CD14-positive monocyte (primary cell): ENCODE measurements at regions not wholly inside any gene's neighbourhood (a gene's known extent, or its start where the extent isn't known, plus 50 kb on each side); places are given as distances from the start of the nearest gene placed in this dataset.

ENCODE experiments used
- DNase-seq, 3 donors: peaks; one replicate each; pipeline ENCODE4 v3.0.0-alpha.2; 2011 to 2022
- H2AFZ ChIP-seq: 2 replicates; pipeline ENCODE4 v1.6.0; 2012; ENCODE audit warnings: mild to moderate bottlenecking, low read depth, low read length, inconsistent platforms; ENCODE audit not compliant: insufficient read depth, poor library complexity, severe bottlenecking
- H3K27ac ChIP-seq, 2 donors: 1 replicate in 1 of 2; 2 replicates in 1 of 2; pipeline ENCODE4 v1.5.1; 2012 to 2013; ENCODE audit warnings: low read length in 2 of 2, control low read depth in 1 of 2, inconsistent platforms in 1 of 2, low read depth in 1 of 2, mild to moderate bottlenecking in 1 of 2
- H3K27me3 ChIP-seq, 2 donors: one replicate each; pipeline versions ENCODE4 v1.6.0 to v1.6.1; 2011 to 2013; ENCODE audit warnings: low read length in 2 of 2; ENCODE audit not compliant: control insufficient read depth in 2 of 2, insufficient read depth in 2 of 2
- H3K36me3 ChIP-seq, 2 donors: replicated peaks in 1 of 2; 1 replicate in 1 of 2; 2 replicates in 1 of 2; pipeline versions ENCODE4 v1.5.1 to v1.6.1; 2012 to 2013; ENCODE audit warnings: low read length in 2 of 2, control low read depth in 1 of 2, inconsistent platforms in 1 of 2, mild to moderate bottlenecking in 1 of 2; ENCODE audit not compliant: insufficient read depth in 2 of 2, control insufficient read depth in 1 of 2
- H3K4me1 ChIP-seq, 2 donors: 1 replicate in 1 of 2; 2 replicates in 1 of 2; pipeline versions ENCODE4 v1.5.1 to v1.6.1; 2012 to 2013; ENCODE audit warnings: low read length in 2 of 2, control low read depth in 1 of 2, inconsistent platforms in 1 of 2, mild to moderate bottlenecking in 1 of 2, moderate library complexity in 1 of 2; ENCODE audit not compliant: insufficient read depth in 2 of 2, control insufficient read depth in 1 of 2
- H3K4me2 ChIP-seq: replicated peaks from 2 replicates; pipeline ENCODE3; 2012; ENCODE audit warnings: low read length, moderate library complexity, mild to moderate bottlenecking; ENCODE audit not compliant: poor library complexity, severe bottlenecking; ENCODE audit errors: extremely low read depth
- H3K4me3 ChIP-seq, 3 experiments: fragments of 200-600 bp in 1 of 3; sonication (generic) in 1 of 3; replicated peaks in 1 of 3; 1 replicate in 2 of 3; 2 replicates in 1 of 3; pipeline ENCODE4 v1.5.1; 2011 to 2013; ENCODE audit warnings: low read length in 3 of 3, mild to moderate bottlenecking in 3 of 3, control low read depth in 2 of 3, low read depth in 2 of 3, inconsistent platforms in 1 of 3, moderate library complexity in 1 of 3
- H3K79me2 ChIP-seq: 2 replicates; pipeline ENCODE4 v1.6.0; 2012; ENCODE audit warnings: mild to moderate bottlenecking, control low read depth, inconsistent platforms, low read length, moderate library complexity; ENCODE audit not compliant: insufficient read depth
- H3K9ac ChIP-seq: 2 replicates; pipeline ENCODE4 v1.6.0; 2017; ENCODE audit warnings: low read length, mild to moderate bottlenecking; ENCODE audit not compliant: insufficient read depth, poor library complexity, severe bottlenecking
- H3K9me3 ChIP-seq, 2 donors: replicated peaks in 1 of 2; 1 replicate in 1 of 2; 2 replicates in 1 of 2; pipeline versions ENCODE4 v1.5.1 to v1.6.1; 2012 to 2013; ENCODE audit warnings: low read length in 2 of 2, control low read depth in 1 of 2; ENCODE audit not compliant: control insufficient read depth in 1 of 2, insufficient read depth in 1 of 2
- H4K20me1 ChIP-seq: 2 replicates; pipeline ENCODE4 v1.6.0; 2012; ENCODE audit warnings: mild to moderate bottlenecking, low read length, control low read depth, moderate library complexity; ENCODE audit not compliant: insufficient read depth
- H3K27ac Mint-ChIP-seq, 7 donors: one replicate each; pipeline ENCODE4 v1.8.0; 2020; ENCODE audit warnings: mild to moderate bottlenecking in 7 of 7, mixed read lengths in 7 of 7, moderate library complexity in 6 of 7, inconsistent platforms in 2 of 7
- H3K27me3 Mint-ChIP-seq, 3 donors: one replicate each; pipeline ENCODE4 v1.8.0; 2021 to 2022; ENCODE audit warnings: low read depth in 3 of 3, mild to moderate bottlenecking in 3 of 3, mixed read lengths in 3 of 3, moderate library complexity in 3 of 3, inconsistent platforms in 1 of 3
- H3K36me3 Mint-ChIP-seq, 2 donors: one replicate each; pipeline ENCODE4 v1.8.0; 2020; ENCODE audit warnings: mixed read lengths in 2 of 2, inconsistent platforms in 1 of 2, mild to moderate bottlenecking in 1 of 2
- H3K4me1 Mint-ChIP-seq: one replicate; pipeline ENCODE4 v1.8.0; 2020; ENCODE audit warnings: mild to moderate bottlenecking, mixed read lengths
- H3K4me3 Mint-ChIP-seq, 2 donors: one replicate each; pipeline ENCODE4 v1.8.0; 2020; ENCODE audit warnings: mild to moderate bottlenecking in 2 of 2, mixed read lengths in 2 of 2, moderate library complexity in 1 of 2
- H3K9me3 Mint-ChIP-seq, 7 donors: one replicate each; pipeline ENCODE4 v1.8.0; 2020 to 2022; ENCODE audit warnings: mixed read lengths in 7 of 7, mild to moderate bottlenecking in 6 of 7, moderate library complexity in 6 of 7, inconsistent platforms in 2 of 7
- CTCF ChIP-seq: fragments of 200-600 bp; IDR thresholded peaks from one replicate; pipeline ENCODE4 v1.8.0; 2022; ENCODE audit warnings: antibody characterized with exemption, mild to moderate bottlenecking
- WGBS: methylation state at CpG from one replicate; pipeline ENCODE4 v1.1.5; 2013; ENCODE audit warnings: missing lambda C conversion rate; ENCODE audit not compliant: insufficient coverage; 5-methylcytosine and 5-hydroxymethylcytosine counted together
- intact Hi-C, 2 donors: fragments of 100-400 bp; cut with micrococcal nuclease; formaldehyde crosslinking; loops; one replicate each; pipeline versions ENCODE4 v1.15.0 to v1.15.1; 2023

GRCh38 chr1:198932351-198932991, 293.6 kb downstream of the PTPRC start:
- WGBS, result 44% methylated on average over 1 of the region's 6 CpGs
- H3K4me3 Mint-ChIP-seq, result peak overlapping the region; percentile 67 to 87
- peaks cover 9% of the 10 kb centered on the region for H4K20me1 ChIP-seq
- no peaks in the 10 kb centered on the region for H3K9me3 Mint-ChIP-seq
- peak overlapping the region; percentile 18 to 93 (median 49) for H3K4me3 ChIP-seq
- peaks cover 92% of the 10 kb centered on the region for H3K79me2 ChIP-seq
- peak overlapping the region; percentile 84 for H3K4me2 ChIP-seq
- peak overlapping the region in 6 of 7 donors; percentile 41 to 82 (median 72) for H3K27ac Mint-ChIP-seq
- TF ChIP-seq CTCF, result no peak
- H3K36me3 ChIP-seq, result no peaks in the 10 kb centered on the region
- H3K36me3 Mint-ChIP-seq, result peaks cover 0 to 4% of the 10 kb centered on the region in 2 donors
- H3K4me1 Mint-ChIP-seq, result peaks cover 32% of the 10 kb centered on the region
- DNase-seq, result peak in 2 of 3 donors; percentile 31 to 43
- no peaks in the 10 kb centered on the region for H3K27me3 Mint-ChIP-seq
- H3K9me3 ChIP-seq, result no peaks in the 10 kb centered on the region
- intact Hi-C loops, result no loop called here
- H3K27ac ChIP-seq, result peak overlapping the region in 1 of 2 donors; percentile 48
- no peak overlapping the region for H2AFZ ChIP-seq
- H3K27me3 ChIP-seq, result no peaks in the 10 kb centered on the region
- H3K9ac ChIP-seq, result no peak overlapping the region
- peaks cover 27 to 67% of the 10 kb centered on the region in 2 donors for H3K4me1 ChIP-seq

GRCh38 chr1:198933515-198934222, 294.8 kb downstream of the PTPRC start:
- H3K4me2 ChIP-seq, result peak overlapping the region; percentile 84
- H3K4me1 ChIP-seq, result peaks cover 27 to 60% of the 10 kb centered on the region in 2 donors
- Mint-ChIP-seq H3K4me3 (peak overlapping the region in 1 of 2 donors; percentile 72), H3K9me3 (no peaks in the 10 kb centered on the region), H3K36me3 (peaks cover 0 to 4% of the 10 kb centered on the region in 2 donors), H3K27me3 (no peaks in the 10 kb centered on the region), H3K27ac (peak overlapping the region in 3 of 7 donors; percentile 19 to 46 (median 40)), H3K4me1 (peaks cover 35% of the 10 kb centered on the region)
- H3K9me3 ChIP-seq, result no peaks in the 10 kb centered on the region
- peak overlapping the region; percentile 77 to 100 (median 93) for H3K4me3 ChIP-seq
- H4K20me1 ChIP-seq, result peaks cover 9% of the 10 kb centered on the region
- DNase-seq, result no peak
- H3K9ac ChIP-seq, result peak overlapping the region; percentile 20
- intact Hi-C loops, result no loop called here
- peaks cover 80% of the 10 kb centered on the region for H3K79me2 ChIP-seq
- TF ChIP-seq CTCF, result no peak
- H3K27me3 ChIP-seq, result no peaks in the 10 kb centered on the region
- no CpG with 5 or more reads among the region's 5 CpGs for WGBS
- H3K36me3 ChIP-seq, result no peaks in the 10 kb centered on the region
- peak overlapping the region in 1 of 2 donors; percentile 90 for H3K27ac ChIP-seq
- no peak overlapping the region for H2AFZ ChIP-seq
